ENCODE measurements at regions not wholly inside any gene's neighbourhood (a gene's known extent, or its start where the extent isn't known, plus 50 kb on each side); places are given as distances from the start of the nearest gene placed in this dataset.
"Not testable (repeated sequence)": the region's sequence is repeated elsewhere in the genome, so short reads cannot be mapped to it uniquely, and the experiment has no call there.

DNA sequence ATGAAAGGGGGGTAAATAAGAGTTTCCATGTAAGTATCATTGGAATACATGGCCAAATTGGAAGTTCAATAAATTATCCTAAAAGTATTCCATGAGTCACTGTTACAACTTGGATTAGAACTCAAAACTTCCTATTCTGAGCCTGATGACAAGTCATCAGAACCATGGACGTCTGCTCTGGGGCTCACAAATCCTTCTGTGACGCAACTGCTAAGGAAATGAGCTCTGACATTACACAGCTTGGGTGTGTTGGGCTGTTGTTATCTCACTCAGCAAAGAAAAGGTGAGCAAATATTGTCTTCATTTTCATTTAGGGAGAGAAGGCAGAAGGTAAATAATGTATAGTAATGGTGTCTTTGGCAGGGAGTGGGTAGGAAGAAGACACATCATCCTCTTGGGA, 214.8 kb upstream of the ADO start:
- intact Hi-C loops (cut with DNase I) = no loop called here
- TF ChIP-seq CTCF (IDR thresholded peaks at IDR 0.05) (no peak), POLR2A (IDR thresholded peaks at IDR 0.05) (no peak), POLR2AphosphoS5 (IDR thresholded peaks at IDR 0.05; ENCODE audit: insufficient read depth in 1 of 2, low read depth in 1 of 2) (no peak)

GRCh38 chr10:62590306-62590705, 214.2 kb upstream of the ADO start:
- Histone ChIP-seq H3K4me3 (no peak overlapping the region), H3K4me1 (no peaks in the 10 kb centered on the region), H3K36me3 (no peaks in the 10 kb centered on the region), H3K27me3 (no peaks in the 10 kb centered on the region), H3K9me3 (no peaks in the 10 kb centered on the region), H3K27ac (no peak overlapping the region)
- DNase-seq (ENCODE audit: extremely low spot score in 2 of 2) = no peak
- intact Hi-C loops (cut with DNase I) = no loop called here
- no peak for TF ChIP-seq CTCF (IDR thresholded peaks at IDR 0.05)
- TF ChIP-seq POLR2A (IDR thresholded peaks at IDR 0.05) = no peak
- TF ChIP-seq POLR2AphosphoS5 (IDR thresholded peaks at IDR 0.05; ENCODE audit: insufficient read depth in 1 of 2, low read depth in 1 of 2) = no peak

More for the DNA sequence above, 214.8 kb upstream of the ADO start:
- H3K36me3 ChIP-seq = no peaks in the 10 kb centered on the region
- H3K9me3 ChIP-seq = no peaks in the 10 kb centered on the region
- no peak for DNase-seq (ENCODE audit: extremely low spot score in 2 of 2)
- H3K4me3 ChIP-seq = no peak overlapping the region
- no peak overlapping the region for H3K27ac ChIP-seq
- no peaks in the 10 kb centered on the region for H3K4me1 ChIP-seq
- H3K27me3 ChIP-seq = no peaks in the 10 kb centered on the region

- Histone ChIP-seq H3K4me3 (no peak overlapping the region), H3K27me3 (no peaks in the 10 kb centered on the region), H3K4me1 (no peaks in the 10 kb centered on the region), H3K27ac (no peak overlapping the region), H3K9me3 (no peaks in the 10 kb centered on the region), H3K36me3 (no peaks in the 10 kb centered on the region)
- intact Hi-C loops (cut with DNase I) = no loop called here
- no peak for TF ChIP-seq POLR2A (IDR thresholded peaks at IDR 0.05)
- TF ChIP-seq CTCF (IDR thresholded peaks at IDR 0.05) = peak; percentile 57 to 89 (median 79)
- no peak for DNase-seq (ENCODE audit: extremely low spot score in 2 of 2)
These were observed 210.4 kb upstream of the ADO start for GRCh38 chr10:62594093-62594520.

GRCh38 chr10:62597226-62597625, 207.3 kb upstream of the ADO start:
- no peaks in the 10 kb centered on the region for H3K9me3 ChIP-seq
- intact Hi-C loops (cut with DNase I) = no loop called here
- no peak for DNase-seq (ENCODE audit: extremely low spot score in 2 of 2)
- no peak overlapping the region for H3K4me3 ChIP-seq
- no peaks in the 10 kb centered on the region for H3K4me1 ChIP-seq
- H3K27ac ChIP-seq = no peak overlapping the region
- no peak for TF ChIP-seq POLR2AphosphoS5 (IDR thresholded peaks at IDR 0.05; ENCODE audit: insufficient read depth in 1 of 2, low read depth in 1 of 2)
- no peak for TF ChIP-seq POLR2A (IDR thresholded peaks at IDR 0.05)
- no peak for TF ChIP-seq CTCF (IDR thresholded peaks at IDR 0.05)
- no peaks in the 10 kb centered on the region for H3K36me3 ChIP-seq
- H3K27me3 ChIP-seq = no peaks in the 10 kb centered on the region

DNA sequence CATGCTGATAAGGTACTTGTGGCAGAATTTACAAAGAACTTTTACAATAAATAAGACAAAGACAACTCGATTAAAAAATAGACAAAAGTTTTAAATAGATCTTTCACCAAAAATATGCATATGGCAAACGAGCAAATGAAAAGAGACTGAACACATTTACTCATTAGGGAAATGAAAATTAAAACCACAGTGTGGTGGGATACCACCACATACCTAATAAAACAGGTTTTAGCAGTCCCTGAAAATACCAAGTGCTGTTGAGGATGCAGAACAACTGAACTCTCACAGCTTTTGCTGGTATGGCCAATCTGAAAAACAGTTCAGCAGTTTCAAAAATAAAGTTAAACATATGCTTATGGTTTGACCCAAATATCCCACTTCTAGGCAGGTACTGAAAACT, 205.4 kb upstream of the ADO start:
- intact Hi-C loops (cut with DNase I) = no loop called here
- TF ChIP-seq POLR2A (IDR thresholded peaks at IDR 0.05) = no peak
- no peak for TF ChIP-seq CTCF (IDR thresholded peaks at IDR 0.05)
- TF ChIP-seq POLR2AphosphoS5 (IDR thresholded peaks at IDR 0.05; ENCODE audit: insufficient read depth in 1 of 2, low read depth in 1 of 2) = no peak
- Histone ChIP-seq H3K27me3 (no peaks in the 10 kb centered on the region), H3K9me3 (no peaks in the 10 kb centered on the region), H3K36me3 (no peaks in the 10 kb centered on the region), H3K4me1 (no peaks in the 10 kb centered on the region), H3K4me3 (no peak overlapping the region), H3K27ac (no peak overlapping the region)
- no peak for DNase-seq (ENCODE audit: extremely low spot score in 2 of 2)

- not testable (repeated sequence) for H3K36me3 ChIP-seq
These were observed 198.0 kb upstream of the ADO start for GRCh38 chr10:62606551-62606950.

DNA sequence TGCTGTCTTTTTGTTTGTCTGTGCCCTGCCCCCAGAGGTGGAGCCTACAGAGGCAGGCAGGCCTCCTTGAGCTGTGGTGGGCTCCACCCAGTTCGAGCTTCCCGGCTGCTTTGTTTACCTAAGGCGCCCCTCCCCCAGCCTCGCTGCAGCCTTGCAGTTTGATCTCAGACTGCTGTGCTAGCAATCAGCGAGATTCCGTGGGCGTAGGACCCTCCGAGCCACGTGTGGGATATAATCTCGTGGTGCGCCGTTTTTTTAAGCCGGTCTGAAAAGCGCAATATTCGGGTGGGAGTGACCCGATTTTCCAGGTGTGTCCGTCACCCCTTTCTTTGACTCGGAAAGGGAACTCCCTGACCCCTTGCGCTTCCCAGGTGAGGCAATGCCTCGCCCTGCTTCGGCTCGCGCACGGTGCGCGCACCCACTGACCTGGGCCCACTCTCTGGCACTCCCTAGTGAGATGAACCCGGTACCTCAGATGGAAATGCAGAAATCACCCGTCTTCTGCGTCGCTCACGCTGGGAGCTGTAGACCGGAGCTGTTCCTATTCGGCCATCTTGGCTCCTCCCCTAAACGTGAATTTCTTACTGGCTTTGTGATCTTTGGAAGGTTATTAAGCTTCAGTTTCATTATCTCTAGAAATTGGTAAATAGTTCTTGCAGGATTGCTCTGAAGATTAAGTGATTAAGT, 196.2 kb upstream of the ADO start:
- intact Hi-C loops (cut with DNase I) = loop anchor here (10.0 kb wide), 1 partner anchor 296 kb away; no protein-coding TSS in a partner anchor
- H3K4me1 ChIP-seq; H3K4me3 ChIP-seq; DNase-seq (ENCODE audit: extremely low spot score in 2 of 2); H3K27ac ChIP-seq; H3K36me3 ChIP-seq; H3K27me3 ChIP-seq; H3K9me3 ChIP-seq: not testable (repeated sequence)

More at GRCh38 chr10:62606551-62606950, 198.0 kb upstream of the ADO start:
- H3K9me3 ChIP-seq; H3K4me1 ChIP-seq; H3K27ac ChIP-seq; DNase-seq (ENCODE audit: extremely low spot score in 2 of 2); H3K27me3 ChIP-seq; H3K4me3 ChIP-seq: not testable (repeated sequence)
- intact Hi-C loops (cut with DNase I) = loop anchor here (10.0 kb wide), 1 partner anchor 298 kb away; no protein-coding TSS in a partner anchor
